GM18873 (cell line): ENCODE measurements at regions not wholly inside any gene's neighbourhood (a gene's known extent, or its start where the extent isn't known, plus 50 kb on each side); places are given as distances from the start of the nearest gene placed in this dataset.
"Not testable (repeated sequence)": the region's sequence is repeated elsewhere in the genome, so short reads cannot be mapped to it uniquely, and the experiment has no call there.

ENCODE experiments used
- ATAC-seq: cut with Tn5 transposase; IDR thresholded peaks from one replicate; pipeline ENCODE4 v1.9.1; 2021; ENCODE audit warnings: mild to moderate bottlenecking, moderate library complexity, moderate number of reproducible peaks; ENCODE audit not compliant: unreplicated experiment, low FRiP score

- no peak for ATAC-seq
Measured at GRCh38 chr4:167787231-167787630, 305.1 kb upstream of the ANXA10 start.

- ATAC-seq: no peak
Measured at GRCh38 chr4:167802463-167803212, 289.7 kb upstream of the ANXA10 start.

GRCh38 chr4:167811958-167812357, 280.4 kb upstream of the ANXA10 start:
- no peak for ATAC-seq

- no peak for ATAC-seq
Measured at GRCh38 chr4:167826281-167826680, 266.1 kb upstream of the ANXA10 start.

- no peak for ATAC-seq
Measured at GRCh38 chr4:167831855-167832254, 260.5 kb upstream of the ANXA10 start.

- no peak for ATAC-seq
Measured at GRCh38 chr4:167838686-167839085, 253.7 kb upstream of the ANXA10 start.

- ATAC-seq: no peak
Measured at GRCh38 chr4:167842487-167842886, 249.8 kb upstream of the ANXA10 start.

- ATAC-seq: no peak
Measured at GRCh38 chr4:167854881-167855280, 237.5 kb upstream of the ANXA10 start.

GRCh38 chr4:167858127-167858526, 234.2 kb upstream of the ANXA10 start:
- not testable (repeated sequence) for ATAC-seq

- no peak for ATAC-seq
Measured at GRCh38 chr4:167867191-167867590, 225.1 kb upstream of the ANXA10 start.

GRCh38 chr4:167868163-167868562, 224.2 kb upstream of the ANXA10 start:
- no peak for ATAC-seq

GRCh38 chr4:167873496-167873895, 218.8 kb upstream of the ANXA10 start:
- ATAC-seq: no peak

- not testable (repeated sequence) for ATAC-seq
Measured at GRCh38 chr4:167876091-167876490, 216.2 kb upstream of the ANXA10 start.

GRCh38 chr4:167877826-167878225, 214.5 kb upstream of the ANXA10 start:
- not testable (repeated sequence) for ATAC-seq

GRCh38 chr4:167883266-167883665, 209.1 kb upstream of the ANXA10 start:
- no peak for ATAC-seq

GRCh38 chr4:167885071-167885470, 207.3 kb upstream of the ANXA10 start:
- ATAC-seq: no peak

- ATAC-seq: no peak
Measured at GRCh38 chr4:167885872-167886271, 206.5 kb upstream of the ANXA10 start.

- ATAC-seq: no peak
Measured at GRCh38 chr4:167887726-167888125, 204.6 kb upstream of the ANXA10 start.

GRCh38 chr4:167890226-167890625, 202.1 kb upstream of the ANXA10 start:
- no peak for ATAC-seq

GRCh38 chr4:167893531-167893930, 198.8 kb upstream of the ANXA10 start:
- ATAC-seq: no peak

- not testable (repeated sequence) for ATAC-seq
Measured at GRCh38 chr4:167896260-167896659, 196.1 kb upstream of the ANXA10 start.

GRCh38 chr4:167897116-167897515, 195.2 kb upstream of the ANXA10 start:
- ATAC-seq: no peak
